Caco-2 (cell line): ENCODE measurements at regions not wholly inside any gene's neighbourhood (a gene's known extent, or its start where the extent isn't known, plus 50 kb on each side); places are given as distances from the start of the nearest gene placed in this dataset.

Experiments used
- BruUV-seq: library from RNA; stranded (reverse); fragments of 400-500 nt; replicated peaks from 2 replicates; lab custom pipeline; 2021; lab: Mats Ljungman, UMichigan
- CTCF ChIA-PET: fragments of 300-600 bp; sonication (Branson Sonifier 250); formaldehyde crosslinking; loops from one replicate; lab custom pipeline; 2022; ENCODE audit warnings: antibody characterized with exemption; lab: Charles Lee
- POLR2A ChIA-PET: fragments of 300-600 bp; sonication (Branson Sonifier 250); formaldehyde crosslinking; loops from one replicate; lab custom pipeline; 2022; ENCODE audit warnings: antibody characterized with exemption; lab: Charles Lee
- DNase-seq, 2 experiments: peaks; one replicate each; pipeline versions ENCODE4 v3.0.0 to v3.0.0-alpha.2; 2020 to 2022
- H3K27me3 ChIP-seq: replicated peaks from 2 replicates; pipeline ENCODE4 v1.6.0; 2011; ENCODE audit warnings: low read length; ENCODE audit not compliant: control insufficient read depth, insufficient read depth
- H3K36me3 ChIP-seq: 2 replicates; pipeline ENCODE4 v1.5.1; 2011; ENCODE audit warnings: low read length; ENCODE audit not compliant: control insufficient read depth, insufficient read depth
- H3K4me1 ChIP-seq: fragments of 250-450 bp; sonication (Bioruptor Pico); 2 replicates; pipeline ENCODE4 v1.5.1; 2020; ENCODE audit warnings: mild to moderate bottlenecking
- H3K4me3 ChIP-seq: 2 replicates; pipeline ENCODE4 v1.5.1; 2011; ENCODE audit warnings: low read depth, mild to moderate bottlenecking, control low read depth, low read length
- H3K9me3 ChIP-seq: fragments of 250-450 bp; sonication (Bioruptor Pico); 2 replicates; pipeline ENCODE4 v1.5.1; 2020; ENCODE audit warnings: mild to moderate bottlenecking, moderate library complexity
- H3K27ac Mint-ChIP-seq: one replicate; pipeline ENCODE4 v1.8.0; 2022; ENCODE audit warnings: mixed read lengths; ENCODE audit not compliant: unreplicated experiment
- H3K27me3 Mint-ChIP-seq: one replicate; pipeline ENCODE4 v1.8.0; 2022; ENCODE audit warnings: mixed read lengths; ENCODE audit not compliant: insufficient read depth, unreplicated experiment
- H3K36me3 Mint-ChIP-seq: one replicate; pipeline ENCODE4 v1.8.0; 2022; ENCODE audit warnings: mild to moderate bottlenecking, mixed read lengths; ENCODE audit not compliant: insufficient read depth, unreplicated experiment
- H3K4me1 Mint-ChIP-seq: one replicate; pipeline ENCODE4 v1.8.0; 2022; ENCODE audit warnings: low read depth, mixed read lengths; ENCODE audit not compliant: unreplicated experiment
- H3K4me3 Mint-ChIP-seq: one replicate; pipeline ENCODE4 v1.8.0; 2022; ENCODE audit warnings: mild to moderate bottlenecking, moderate library complexity, mixed read lengths; ENCODE audit not compliant: unreplicated experiment
- H3K9me3 Mint-ChIP-seq: one replicate; pipeline ENCODE4 v1.8.0; 2022; ENCODE audit warnings: mixed read lengths; ENCODE audit not compliant: unreplicated experiment
- CTCF ChIP-seq, 2 experiments: fragments of 200-600 bp in 1 of 2; IDR thresholded peaks; 1 replicate in 1 of 2; 2 replicates in 1 of 2; pipeline versions ENCODE4 v1.5.1 to v1.8.0; 2011 to 2022; ENCODE audit warnings: antibody characterized with exemption in 1 of 2, control low read depth in 1 of 2, inconsistent platforms in 1 of 2, low read depth in 1 of 2, low read length in 1 of 2, mild to moderate bottlenecking in 1 of 2, moderate library complexity in 1 of 2; ENCODE audit not compliant: insufficient read depth in 1 of 2, severe bottlenecking in 1 of 2, unreplicated experiment in 1 of 2
- intact Hi-C: fragments of 100-400 bp; cut with micrococcal nuclease; formaldehyde crosslinking; loops from one replicate; pipeline ENCODE4 v1.10.0; 2022; ENCODE audit not compliant: unreplicated experiment

DNA sequence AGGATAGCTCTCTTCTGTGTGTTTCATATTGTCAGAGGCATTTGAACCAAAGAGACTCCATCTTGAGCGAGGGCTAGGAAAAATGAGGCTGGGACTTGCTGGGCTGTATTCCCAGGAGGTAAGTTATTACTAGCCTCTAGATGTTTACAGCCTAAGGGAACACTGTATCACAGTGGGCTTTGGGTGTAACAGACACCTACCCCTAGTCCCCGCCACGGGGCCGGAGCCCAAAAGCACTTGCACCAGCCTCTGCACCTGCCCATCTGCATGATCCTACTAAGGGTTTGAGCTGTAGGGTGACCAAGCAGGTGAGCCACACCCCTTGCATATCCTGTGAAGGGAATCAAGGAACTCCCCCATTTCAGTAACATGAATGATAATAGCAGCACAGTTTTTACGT lies 1972.2 kb downstream of the OLFM4 start:
- Mint-ChIP-seq H3K4me1 (no peaks in the 10 kb centered on the region), H3K4me3 (no peak overlapping the region), H3K36me3 (no peaks in the 10 kb centered on the region), H3K27me3 (peaks cover 4% of the 10 kb centered on the region), H3K27ac (no peak overlapping the region), H3K9me3 (no peaks in the 10 kb centered on the region)
- Histone ChIP-seq H3K9me3 (no peaks in the 10 kb centered on the region), H3K36me3 (no peaks in the 10 kb centered on the region), H3K4me3 (no peak overlapping the region), H3K4me1 (no peaks in the 10 kb centered on the region), H3K27me3 (no peaks in the 10 kb centered on the region)
- CTCF ChIA-PET = no interaction called here
- TF ChIP-seq CTCF (IDR thresholded peaks at IDR 0.05; ENCODE audit: insufficient read depth in 1 of 2, low read depth in 1 of 2, low read length in 1 of 2, severe bottlenecking in 1 of 2, unreplicated experiment in 1 of 2) = no peak
- no TSS peak for BruUV-seq
- intact Hi-C loops = no loop called here
- DNase-seq = no peak
- POLR2A ChIA-PET = no interaction called here

DNA sequence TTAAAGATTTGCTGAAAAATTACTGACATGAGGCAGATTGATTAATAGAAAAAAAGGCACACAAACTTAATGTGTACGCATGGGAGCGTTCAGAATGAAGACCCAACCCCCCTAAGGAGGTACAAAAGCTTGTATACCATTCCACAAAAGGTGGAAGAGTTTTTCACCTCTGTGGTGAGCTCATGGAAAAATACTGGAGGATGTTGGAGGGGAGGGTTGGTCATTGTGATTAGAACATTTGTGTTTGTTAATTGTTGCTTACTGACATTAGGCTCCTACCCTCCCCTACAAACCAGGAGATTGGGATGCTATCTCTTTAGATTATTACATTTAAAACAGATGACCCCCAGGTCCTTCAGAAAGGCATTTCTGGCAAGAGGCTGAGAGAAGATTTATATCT lies 1973.3 kb downstream of the OLFM4 start:
- DNase-seq = no peak
- no peak overlapping the region for H3K4me3 Mint-ChIP-seq
- no peak overlapping the region for H3K4me3 ChIP-seq
- CTCF ChIA-PET = no interaction called here
- H3K9me3 ChIP-seq = no peaks in the 10 kb centered on the region
- H3K27me3 ChIP-seq = no peaks in the 10 kb centered on the region
- TF ChIP-seq CTCF (IDR thresholded peaks at IDR 0.05; ENCODE audit: insufficient read depth in 1 of 2, low read depth in 1 of 2, low read length in 1 of 2, severe bottlenecking in 1 of 2, unreplicated experiment in 1 of 2) = no peak
- no peaks in the 10 kb centered on the region for H3K36me3 ChIP-seq
- no TSS peak for BruUV-seq
- intact Hi-C loops = no loop called here
- H3K36me3 Mint-ChIP-seq = no peaks in the 10 kb centered on the region
- H3K27me3 Mint-ChIP-seq = peaks cover 4% of the 10 kb centered on the region
- H3K4me1 ChIP-seq = no peaks in the 10 kb centered on the region
- no peaks in the 10 kb centered on the region for H3K4me1 Mint-ChIP-seq
- POLR2A ChIA-PET = no interaction called here
- no peak overlapping the region for H3K27ac Mint-ChIP-seq
- H3K9me3 Mint-ChIP-seq = no peaks in the 10 kb centered on the region

GRCh38 chr13:55007681-55008080 lies 1979.1 kb downstream of the OLFM4 start:
- no TSS peak for BruUV-seq
- intact Hi-C loops = no loop called here
- Mint-ChIP-seq H3K4me1 (no peaks in the 10 kb centered on the region), H3K27me3 (no peaks in the 10 kb centered on the region), H3K36me3 (no peaks in the 10 kb centered on the region), H3K4me3 (no peak overlapping the region), H3K9me3 (no peaks in the 10 kb centered on the region), H3K27ac (no peak overlapping the region)
- Histone ChIP-seq H3K27me3 (no peaks in the 10 kb centered on the region), H3K4me1 (no peaks in the 10 kb centered on the region), H3K9me3 (no peaks in the 10 kb centered on the region), H3K4me3 (no peak overlapping the region), H3K36me3 (no peaks in the 10 kb centered on the region)
- ChIA-PET POLR2A (no interaction called here), CTCF (no interaction called here)
- no peak for DNase-seq
- no peak for TF ChIP-seq CTCF (IDR thresholded peaks at IDR 0.05; ENCODE audit: insufficient read depth in 1 of 2, low read depth in 1 of 2, low read length in 1 of 2, severe bottlenecking in 1 of 2, unreplicated experiment in 1 of 2)
